Stimulated activated CD8-positive, alpha-beta memory T cell treated with anti-CD3 and anti-CD28 coated beads, Interleukin-15, amount 100 ng/mL, for 4 hours (primary cell): ENCODE measurements at regions not wholly inside any gene's neighbourhood (a gene's known extent, or its start where the extent isn't known, plus 50 kb on each side); places are given as distances from the start of the nearest gene placed in this dataset.
"Not testable (repeated sequence)": the region's sequence is repeated elsewhere in the genome, so short reads cannot be mapped to it uniquely, and the experiment has no call there.

Experiments
- DNase-seq, 2 donors: peaks; one replicate each; pipeline ENCODE4 v3.0.0-alpha.2; 2020; ENCODE audit warnings: low read depth in 2 of 2

DNA sequence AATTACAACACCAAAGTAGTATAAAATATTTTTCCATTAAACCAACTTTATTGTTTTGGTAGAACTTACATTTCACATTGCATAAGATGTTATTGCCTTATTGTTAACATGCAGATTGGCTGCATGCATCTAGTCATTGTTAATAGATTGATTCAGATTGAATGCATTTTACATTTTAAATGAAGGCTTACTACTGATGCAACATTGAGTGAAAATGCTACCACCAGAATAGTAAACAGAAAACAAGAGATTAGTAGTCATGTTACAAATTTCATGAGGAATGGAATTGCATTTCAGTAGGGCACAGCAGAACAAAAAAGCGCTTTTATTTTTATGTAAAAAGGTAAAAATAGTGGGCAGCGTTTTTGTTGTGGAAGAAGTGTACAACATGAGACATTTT lies 298.3 kb downstream of the ARL4A start:
- DNase-seq, result no peak

DNA sequence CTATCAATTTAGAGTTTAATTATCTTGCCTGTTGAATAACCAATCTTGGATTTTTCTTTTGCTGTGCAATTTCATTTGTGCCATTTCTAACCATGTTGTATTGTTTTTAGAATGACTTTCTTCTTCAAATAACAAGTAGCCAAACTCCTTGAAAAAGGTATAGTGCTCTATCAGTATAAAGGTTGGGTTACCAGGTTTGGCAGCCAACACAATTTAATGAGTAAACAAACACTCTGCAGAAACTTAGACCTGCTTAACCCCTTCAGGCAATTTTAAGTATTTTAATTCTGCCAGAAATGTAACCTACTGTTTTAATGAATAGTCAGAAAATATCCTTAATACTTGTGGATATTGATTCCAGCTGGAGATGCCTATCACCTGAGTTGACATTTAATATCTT lies 299.8 kb downstream of the ARL4A start:
- DNase-seq, result no peak

GRCh38 chr7:12990440-12990839 lies 303.0 kb downstream of the ARL4A start:
- no peak for DNase-seq

- no peak for DNase-seq
Measured at GRCh38 chr7:12993025-12993424, 305.6 kb downstream of the ARL4A start.

DNA sequence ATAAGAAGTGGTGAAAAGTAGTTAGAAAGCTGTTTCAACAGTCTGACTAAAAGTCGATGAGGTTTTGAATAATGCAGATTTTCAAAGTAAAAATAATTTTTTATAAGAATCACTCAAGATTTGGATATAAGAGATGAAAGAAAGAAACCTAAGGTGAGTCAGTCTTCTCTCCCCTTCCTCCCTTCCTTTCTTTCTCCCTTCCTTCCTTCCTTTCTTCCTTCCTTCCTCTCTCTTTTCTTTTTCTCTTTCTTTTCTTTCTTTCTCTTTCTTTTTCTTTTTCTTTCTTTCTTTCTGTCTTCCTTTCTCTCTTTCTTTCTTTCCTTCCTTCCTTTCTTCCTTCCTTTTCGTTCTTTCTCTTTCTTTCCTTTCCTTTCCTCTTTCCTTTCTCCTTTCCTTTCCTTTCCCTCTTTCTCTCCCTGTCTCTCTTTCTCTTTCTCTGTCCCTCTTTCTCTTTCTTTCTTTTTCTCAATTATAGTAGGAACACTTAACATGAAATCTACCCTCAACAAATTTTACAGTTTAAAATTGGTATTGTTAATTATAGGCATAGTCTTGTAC lies 308.6 kb downstream of the ARL4A start:
- DNase-seq, result no peak

DNA sequence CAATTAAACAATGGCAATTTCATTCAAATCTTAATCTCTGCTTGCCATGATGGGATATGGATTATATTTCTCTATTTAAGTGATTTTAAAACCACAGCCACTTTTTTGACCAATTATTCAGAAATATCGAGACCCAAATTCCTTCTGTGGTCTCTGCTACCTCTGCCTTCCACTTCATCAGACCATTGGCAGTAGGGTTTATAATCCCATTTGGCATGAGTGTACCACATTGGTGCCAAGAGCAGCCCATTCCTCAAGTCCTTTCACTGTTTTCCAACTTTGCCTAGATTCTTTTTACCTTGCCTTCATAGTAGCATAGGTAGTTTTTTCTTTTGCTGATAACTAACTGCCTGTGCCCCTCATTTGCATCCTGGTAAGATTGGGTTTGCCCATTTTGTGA lies 319.9 kb downstream of the ARL4A start:
- no peak for DNase-seq

- no peak for DNase-seq
Measured at GRCh38 chr7:13009517-13009916, 322.1 kb downstream of the ARL4A start.

DNA sequence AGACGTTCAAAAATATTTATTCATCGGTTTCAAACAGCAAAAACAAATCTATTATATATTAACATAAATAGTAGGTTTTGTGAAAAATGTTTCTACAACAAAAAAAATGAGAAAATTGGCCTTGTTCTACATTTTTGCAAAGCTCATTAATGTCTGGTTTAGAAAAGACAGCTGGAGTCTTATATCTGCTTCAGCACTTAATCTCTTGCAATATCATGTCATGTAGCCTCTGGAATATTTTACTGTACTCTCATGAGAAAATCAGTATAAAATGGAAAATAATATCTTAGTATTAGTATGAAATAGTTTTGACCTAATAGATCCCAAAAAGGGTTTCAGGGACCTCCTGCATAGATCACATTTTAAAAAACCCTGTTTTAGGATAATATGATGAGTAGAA lies 326.6 kb downstream of the ARL4A start:
- DNase-seq, result no peak

GRCh38 chr7:13016036-13016581 lies 328.7 kb downstream of the ARL4A start:
- no peak for DNase-seq

DNA sequence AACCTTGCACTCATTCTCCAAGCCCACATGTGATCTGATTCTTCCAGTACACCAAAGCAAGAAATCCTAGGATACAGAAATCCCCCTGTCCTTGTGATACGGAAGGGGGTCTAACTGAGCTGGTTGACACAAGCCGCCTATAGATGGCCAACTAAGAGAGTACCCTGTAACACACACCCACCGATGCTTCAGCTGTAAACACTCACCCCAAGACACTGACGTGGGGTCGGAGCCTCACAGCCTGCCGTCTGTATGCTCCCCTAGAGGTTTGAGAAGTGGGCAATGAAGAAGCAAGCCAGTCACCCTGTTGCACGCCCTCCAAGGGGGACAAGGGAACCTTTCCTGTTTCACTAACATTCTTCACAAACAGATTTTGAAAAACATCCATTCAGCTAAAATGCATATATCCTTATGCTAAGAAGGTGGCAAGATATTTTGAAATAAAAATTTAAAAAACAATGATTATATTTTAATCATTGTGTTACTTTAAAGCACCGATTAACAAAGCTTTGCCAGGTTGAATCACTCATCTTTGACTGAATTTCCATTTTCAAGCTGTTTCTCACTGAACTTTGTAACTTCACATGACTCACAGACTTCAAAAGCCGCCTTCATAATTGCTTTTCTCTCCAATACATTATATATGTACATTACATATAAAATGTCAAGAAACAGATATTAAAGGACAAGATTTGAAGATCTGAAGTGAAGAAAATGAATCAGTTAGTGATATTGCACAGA lies 329.3 kb downstream of the ARL4A start:
- no peak for DNase-seq

DNA sequence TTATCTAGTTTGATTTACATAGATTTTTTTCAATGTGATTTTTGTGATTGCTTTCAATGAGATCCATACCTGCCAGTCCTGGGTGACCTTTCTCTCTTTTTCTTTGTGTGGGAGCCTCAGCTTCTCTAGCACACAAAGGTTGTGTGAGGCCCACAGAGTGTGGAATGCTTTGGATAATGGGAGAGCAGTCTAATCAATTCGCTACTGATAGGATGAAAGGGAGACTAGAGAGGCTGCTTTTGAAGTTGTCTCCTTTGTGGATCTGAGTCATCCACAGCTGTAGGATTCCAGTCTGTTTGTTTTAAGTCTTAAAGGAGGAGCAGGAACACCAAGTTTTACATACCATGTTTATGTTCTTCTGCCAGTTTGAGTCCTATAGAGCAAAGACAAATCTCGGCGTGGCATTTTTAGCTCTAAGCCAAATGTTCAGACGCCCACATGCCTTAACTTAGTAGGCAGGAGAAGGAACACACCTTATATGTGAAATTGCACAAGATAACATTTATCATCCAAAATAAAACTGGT lies 330.0 kb downstream of the ARL4A start:
- DNase-seq, result no peak

DNA sequence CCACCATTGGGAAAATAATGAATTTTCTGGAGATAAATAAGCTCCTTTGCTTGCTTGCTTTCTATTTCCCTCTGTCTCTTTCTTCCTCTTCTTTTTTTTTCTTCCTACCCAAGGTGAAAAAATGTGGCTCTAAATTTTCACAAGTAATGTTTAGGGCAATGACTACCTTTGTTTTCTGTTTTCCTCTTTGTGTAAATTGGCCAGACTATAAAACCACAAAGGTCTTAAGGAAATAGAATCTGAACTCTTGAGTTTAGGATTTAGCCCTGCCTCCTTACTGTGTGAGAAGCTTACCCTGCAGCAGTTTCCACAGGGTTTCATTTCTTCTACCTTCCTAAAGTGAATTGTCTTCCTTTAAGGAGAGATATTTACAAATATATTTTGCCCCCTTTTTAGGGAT lies 330.4 kb downstream of the ARL4A start:
- DNase-seq, result no peak

GRCh38 chr7:13021566-13022300 lies 334.3 kb downstream of the ARL4A start:
- no peak for DNase-seq

DNA sequence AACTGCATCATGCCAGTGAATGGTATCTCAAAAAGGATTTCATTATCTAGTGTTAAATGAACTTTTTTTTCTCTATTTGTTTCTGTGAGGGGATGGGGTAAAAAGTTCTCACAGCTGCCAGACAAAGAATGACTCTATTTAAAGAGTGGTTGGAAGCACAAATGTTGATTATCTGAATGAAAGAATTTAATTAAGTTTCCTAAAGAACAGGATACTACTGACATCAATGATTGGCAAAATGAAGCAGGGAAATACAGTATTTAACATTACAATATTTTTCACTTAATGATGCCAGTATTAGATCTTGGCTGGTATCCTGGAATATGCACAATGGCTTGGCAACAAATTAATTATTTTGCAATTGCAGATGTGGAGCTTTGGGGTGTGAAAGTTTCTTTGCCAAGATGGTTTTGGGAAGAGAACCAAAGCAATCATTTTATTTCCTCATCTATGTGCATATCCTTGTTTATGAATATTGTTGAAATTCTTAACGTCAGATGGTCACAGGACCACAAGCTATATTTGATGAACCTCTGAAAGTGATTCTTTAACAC lies 336.8 kb downstream of the ARL4A start:
- DNase-seq, result no peak

DNA sequence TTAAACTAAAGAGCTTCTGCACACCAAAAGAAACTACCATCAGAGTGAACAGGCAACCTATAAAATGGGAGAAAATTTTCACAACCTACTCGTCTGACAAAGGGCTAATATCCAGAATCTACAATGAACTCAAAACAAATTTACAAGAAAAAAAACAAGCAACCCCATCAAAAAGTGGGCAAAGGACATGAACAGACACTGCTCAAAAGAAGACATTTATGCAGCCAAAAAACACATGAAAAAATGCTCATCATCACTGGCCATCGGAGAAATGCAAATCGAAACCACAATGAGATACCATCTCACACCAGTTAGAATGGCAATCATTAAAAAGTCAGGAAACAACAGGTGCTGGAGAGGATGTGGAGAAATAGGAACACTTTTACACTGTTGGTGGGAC lies 337.6 kb downstream of the ARL4A start:
- DNase-seq, result not testable (repeated sequence)

DNA sequence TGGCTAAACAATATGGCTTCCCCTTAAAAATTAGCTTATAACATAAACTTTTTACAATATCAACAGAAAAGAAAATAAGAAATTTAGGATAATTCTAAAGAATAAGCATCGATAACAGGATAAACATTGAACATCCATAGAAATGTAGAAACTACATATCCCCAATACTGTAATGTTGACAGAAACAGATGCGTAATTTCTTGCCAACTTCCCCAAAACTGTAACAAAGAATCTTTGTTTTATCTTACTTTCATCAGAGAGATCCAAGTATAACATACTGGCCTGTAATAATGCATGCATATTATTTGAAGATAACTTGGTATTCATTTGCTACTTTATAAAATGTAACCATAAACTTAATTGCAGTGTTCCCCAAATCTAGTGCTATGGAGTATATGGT lies 339.9 kb downstream of the ARL4A start:
- no peak for DNase-seq

GRCh38 chr7:13028036-13028824 lies 340.8 kb downstream of the ARL4A start:
- DNase-seq, result no peak

DNA sequence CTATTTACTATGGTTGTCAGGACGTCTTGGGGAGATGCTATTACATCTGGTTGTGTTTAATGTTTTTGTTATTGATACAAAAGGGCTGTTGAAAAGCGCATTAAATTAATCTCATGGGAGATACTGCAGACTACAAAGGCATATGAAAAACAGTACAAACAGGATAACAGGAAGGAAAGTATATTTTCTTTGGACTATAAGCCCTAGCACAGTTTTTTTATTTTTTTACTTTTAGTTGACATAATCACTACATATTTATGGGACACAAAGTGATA lies 341.3 kb downstream of the ARL4A start:
- DNase-seq, result no peak

DNA sequence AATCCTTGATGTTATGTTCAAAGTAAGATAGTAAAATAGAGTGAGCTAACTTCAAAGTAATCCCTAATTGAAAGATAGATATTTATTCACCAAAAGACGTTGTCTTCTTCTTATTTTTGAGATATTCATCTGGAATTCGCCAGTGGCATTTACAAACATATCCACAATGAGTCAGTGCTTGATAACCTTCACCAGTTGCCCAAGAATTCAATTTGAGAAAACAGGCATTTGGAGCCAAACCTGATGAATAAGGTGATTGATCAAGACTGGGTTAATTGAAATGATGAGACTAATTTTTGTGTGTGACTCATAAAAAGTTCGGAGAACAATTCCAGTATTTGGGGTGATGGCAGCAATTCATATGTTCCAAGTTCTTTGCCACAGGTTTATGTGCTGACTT lies 344.0 kb downstream of the ARL4A start:
- DNase-seq, result no peak

- DNase-seq, result no peak
Measured at GRCh38 chr7:13032084-13032483, 344.7 kb downstream of the ARL4A start.

GRCh38 chr7:13032576-13032975 lies 345.1 kb downstream of the ARL4A start:
- DNase-seq, result no peak

DNA sequence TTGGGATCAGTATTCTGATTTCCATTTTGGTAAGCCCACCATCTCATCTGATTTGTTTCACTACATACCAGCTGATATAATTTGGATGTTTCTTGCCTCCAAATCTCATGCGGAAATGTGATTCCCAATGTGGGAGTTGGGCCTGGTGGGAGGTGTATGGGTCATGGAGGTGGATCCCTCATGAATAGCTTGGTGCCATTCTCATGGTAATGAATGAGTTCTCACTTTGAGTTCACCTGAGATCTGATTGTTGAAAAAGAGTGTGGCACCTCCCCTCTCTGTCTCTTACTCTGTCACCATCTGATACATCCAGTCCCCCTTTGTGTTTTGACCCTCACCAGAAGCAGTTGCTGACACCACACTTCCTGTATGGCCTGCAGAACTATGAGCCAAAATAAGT lies 347.3 kb downstream of the ARL4A start:
- DNase-seq, result no peak
